ENCODE measurements at regions not wholly inside any gene's neighbourhood (a gene's known extent, or its start where the extent isn't known, plus 50 kb on each side); places are given as distances from the start of the nearest gene placed in this dataset.

DNA sequence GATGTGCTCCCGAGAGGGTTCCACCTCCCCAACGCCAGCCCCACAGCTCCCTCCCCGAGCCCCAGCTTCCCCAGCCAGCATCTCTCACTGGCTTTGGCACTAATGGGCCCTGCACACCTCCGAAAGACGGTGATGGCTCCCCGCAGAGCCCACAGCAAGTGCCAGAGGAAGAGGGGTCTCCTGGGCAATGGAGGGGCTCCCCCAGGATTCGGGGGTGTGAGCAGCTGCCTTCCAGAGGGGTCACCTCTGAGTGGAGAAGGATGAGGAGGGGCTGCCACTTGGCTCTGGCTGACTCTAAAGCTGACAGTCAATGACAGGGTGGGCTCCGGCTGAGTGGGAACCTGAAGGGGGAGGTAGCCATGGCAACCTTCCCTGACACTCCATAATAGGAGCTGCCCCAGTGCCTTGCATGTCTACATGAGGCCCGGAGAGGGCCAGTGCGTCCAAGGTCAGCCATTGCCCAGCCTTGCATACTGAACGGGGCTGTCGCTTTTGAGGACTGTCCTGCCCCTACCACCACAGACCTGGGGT, 98.6 kb upstream of the SYT13 start:
- no peaks in the 10 kb centered on the region for H3K23me2 ChIP-seq (ENCODE audit: insufficient read length, low read depth, low read length, poor library complexity, severe bottlenecking)
- no peak overlapping the region for H3K27ac ChIP-seq (ENCODE audit: insufficient read length, low read depth, low read length)
- Mint-ChIP-seq H3K4me3 (no peak overlapping the region), H3K4me1 (peaks cover 0 to 9% of the 10 kb centered on the region in 2 experiments; a peak in 2 of 4 replicates), H3K36me3 (ENCODE audit: insufficient read depth in 1 of 3, low read depth in 3 of 3) (no peaks in the 10 kb centered on the region), H3K9me3 (no peaks in the 10 kb centered on the region; a peak in 1 of 5 replicates), H3K27me3 (ENCODE audit: low read depth) (peaks cover 6% of the 10 kb centered on the region), H3K27ac (no peak overlapping the region)
- H3K27me3 ChIP-seq (ENCODE audit: insufficient read depth, low read length) = no peaks in the 10 kb centered on the region; the same call in 1 of the 2 replicates
- H3K4ac ChIP-seq (ENCODE audit: low read depth, low read length) = no peak overlapping the region
- H2AK5ac ChIP-seq (ENCODE audit: insufficient read length, low read length) = no peak overlapping the region
- H3K9ac ChIP-seq (ENCODE audit: extremely low read depth, insufficient read length, low read length) = no peak overlapping the region
- H2AFZ ChIP-seq (ENCODE audit: low read length) = no peak overlapping the region
- no CpG with 5 or more reads among the region's 12 CpGs for WGBS (ENCODE audit: extremely low coverage, insufficient read length, low lambda C conversion rate)
- no peak overlapping the region for H2BK20ac ChIP-seq (ENCODE audit: low read depth, low read length, poor library complexity, severe bottlenecking)
- TF ChIP-seq, protein P1, sequence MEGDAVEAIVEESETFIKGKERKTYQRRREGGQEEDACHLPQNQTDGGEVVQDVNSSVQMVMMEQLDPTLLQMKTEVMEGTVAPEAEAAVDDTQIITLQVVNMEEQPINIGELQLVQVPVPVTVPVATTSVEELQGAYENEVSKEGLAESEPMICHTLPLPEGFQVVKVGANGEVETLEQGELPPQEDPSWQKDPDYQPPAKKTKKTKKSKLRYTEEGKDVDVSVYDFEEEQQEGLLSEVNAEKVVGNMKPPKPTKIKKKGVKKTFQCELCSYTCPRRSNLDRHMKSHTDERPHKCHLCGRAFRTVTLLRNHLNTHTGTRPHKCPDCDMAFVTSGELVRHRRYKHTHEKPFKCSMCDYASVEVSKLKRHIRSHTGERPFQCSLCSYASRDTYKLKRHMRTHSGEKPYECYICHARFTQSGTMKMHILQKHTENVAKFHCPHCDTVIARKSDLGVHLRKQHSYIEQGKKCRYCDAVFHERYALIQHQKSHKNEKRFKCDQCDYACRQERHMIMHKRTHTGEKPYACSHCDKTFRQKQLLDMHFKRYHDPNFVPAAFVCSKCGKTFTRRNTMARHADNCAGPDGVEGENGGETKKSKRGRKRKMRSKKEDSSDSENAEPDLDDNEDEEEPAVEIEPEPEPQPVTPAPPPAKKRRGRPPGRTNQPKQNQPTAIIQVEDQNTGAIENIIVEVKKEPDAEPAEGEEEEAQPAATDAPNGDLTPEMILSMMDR (conservative IDR thresholded peaks at IDR 0.05) = no peak
- no peaks in the 10 kb centered on the region for H3K4me1 ChIP-seq (ENCODE audit: insufficient read depth, low read length)
- no peak overlapping the region for H3K18ac ChIP-seq (ENCODE audit: insufficient read length, low read depth, low read length)
- H3K4me2 ChIP-seq (ENCODE audit: insufficient read depth, insufficient read length, low read length) = no peak overlapping the region
- H2BK5ac ChIP-seq (ENCODE audit: insufficient read length, low read length) = no peak overlapping the region
- H2BK120ac ChIP-seq (ENCODE audit: low read depth, low read length, poor library complexity, severe bottlenecking) = no peak overlapping the region
- no peak overlapping the region for H3K56ac ChIP-seq (ENCODE audit: insufficient read length, low read depth, low read length)
- H3K14ac ChIP-seq (ENCODE audit: insufficient read depth, low read length) = no peak overlapping the region
- no peak overlapping the region for H2BK15ac ChIP-seq (ENCODE audit: low read depth, low read length)
- no peaks in the 10 kb centered on the region for H3K79me2 ChIP-seq (ENCODE audit: insufficient read depth, low read length)
- no peak overlapping the region for H3K23ac ChIP-seq (ENCODE audit: insufficient read length, low read depth, low read length)
- no peaks in the 10 kb centered on the region for H3K79me1 ChIP-seq (ENCODE audit: insufficient read depth, low read depth, low read length, poor library complexity, severe bottlenecking)
- no peak for DNase-seq
- no peak overlapping the region for H4K8ac ChIP-seq (replicated peaks; ENCODE audit: insufficient read length, low read depth, low read length)
- H3K9me3 ChIP-seq (ENCODE audit: control insufficient read depth, low read depth, low read length) = no peaks in the 10 kb centered on the region
- no peaks in the 10 kb centered on the region for H4K20me1 ChIP-seq (ENCODE audit: control insufficient read depth, insufficient read depth, insufficient read length)
- no peak overlapping the region for H2BK12ac ChIP-seq (ENCODE audit: insufficient read length, low read depth, low read length)
- H4K91ac ChIP-seq (ENCODE audit: insufficient read length, low read depth, low read length) = no peak overlapping the region
- no peak overlapping the region for H3T11ph ChIP-seq (ENCODE audit: low read length)
- H4K5ac ChIP-seq (ENCODE audit: insufficient read length, low read depth, low read length) = no peak overlapping the region

Measured in H9 (cell line).